ENCODE measurements at regions not wholly inside any gene's neighbourhood (a gene's known extent, or its start where the extent isn't known, plus 50 kb on each side); places are given as distances from the start of the nearest gene placed in this dataset.
"Not testable (repeated sequence)": the region's sequence is repeated elsewhere in the genome, so short reads cannot be mapped to it uniquely, and the experiment has no call there.

DNA sequence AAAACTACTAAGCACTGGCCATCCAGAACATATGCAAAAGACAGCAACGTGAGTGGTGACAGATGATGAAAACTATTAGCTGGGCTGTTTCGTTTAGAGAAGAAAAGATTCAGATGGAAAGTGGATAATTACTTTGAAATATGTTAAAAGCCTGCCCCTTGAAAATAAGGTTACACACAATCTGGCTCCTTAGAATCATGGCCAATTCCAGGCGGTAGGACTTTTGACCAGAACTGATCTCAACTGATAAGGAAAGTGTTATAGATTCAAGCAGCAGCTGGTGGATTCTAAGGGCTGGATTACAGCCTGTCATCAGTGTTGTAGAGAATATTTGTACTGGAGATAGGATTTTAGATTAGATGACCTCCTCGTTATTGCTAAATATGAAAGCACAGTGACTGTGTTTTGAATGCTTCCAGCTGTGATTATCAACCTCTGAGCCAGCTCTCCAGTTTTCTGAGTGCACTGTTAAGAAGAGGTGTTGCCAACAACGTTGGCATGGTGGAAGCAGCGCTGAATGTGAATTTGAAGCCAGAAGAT lies 75.1 kb downstream of the KBTBD2 start:
- not testable (repeated sequence) for DNase-seq

DNA sequence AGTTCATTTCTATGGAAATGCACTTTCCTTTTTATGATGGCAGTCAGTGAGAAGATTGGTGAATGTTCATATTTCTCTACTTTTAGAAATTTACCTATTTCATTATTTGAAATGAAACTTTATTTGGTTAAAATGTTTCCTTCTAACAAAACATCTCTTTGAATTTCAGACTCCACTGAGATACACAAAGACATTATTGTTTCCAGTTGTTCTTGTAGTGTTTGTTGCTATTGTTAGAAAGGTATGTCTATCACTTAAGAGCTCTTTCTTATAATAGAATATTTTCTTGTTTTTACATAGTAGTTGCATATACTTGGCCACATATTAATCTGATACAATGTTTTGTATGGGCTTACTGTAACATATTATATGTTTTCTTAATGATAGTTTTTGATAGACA lies 76.8 kb downstream of the KBTBD2 start:
- DNase-seq: not testable (repeated sequence)

DNA sequence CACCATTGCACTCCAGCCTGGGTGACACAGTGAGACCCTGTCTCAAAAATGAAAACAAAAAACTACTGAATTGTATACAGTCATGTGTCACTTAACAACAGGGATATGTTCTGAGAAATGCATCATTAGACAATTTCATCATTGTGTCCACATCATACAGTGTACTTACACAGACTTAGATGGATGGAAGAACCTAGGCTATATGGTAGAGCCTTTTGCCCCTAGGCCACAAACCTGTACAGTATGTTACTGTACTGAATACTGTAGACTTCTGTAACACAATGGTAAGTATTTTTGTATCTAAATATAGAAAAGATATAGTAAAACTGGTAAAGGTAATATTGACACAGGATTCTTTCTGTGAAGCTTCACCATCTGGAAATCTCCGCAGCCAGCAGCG lies 81.7 kb downstream of the KBTBD2 start:
- DNase-seq: no peak

DNA sequence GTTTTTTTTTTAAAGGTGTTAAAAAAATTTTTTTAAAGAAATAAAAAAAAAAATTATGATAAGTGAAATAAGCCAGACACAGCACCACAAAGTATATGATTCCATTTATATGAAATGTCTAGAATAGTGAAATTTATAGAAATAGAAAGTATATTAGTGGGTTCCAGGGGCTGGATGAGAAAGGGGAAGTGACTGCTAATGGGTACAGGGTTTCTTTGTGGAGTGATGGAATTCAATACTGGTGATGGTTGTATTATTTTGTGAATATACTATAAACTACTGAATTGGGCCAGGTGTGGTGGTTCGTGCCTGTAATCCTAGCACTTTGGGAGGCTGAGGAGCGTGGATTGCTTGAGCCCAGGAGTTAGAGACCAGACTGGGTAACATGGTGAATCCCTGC lies 82.2 kb downstream of the KBTBD2 start:
- no peak for DNase-seq

DNA sequence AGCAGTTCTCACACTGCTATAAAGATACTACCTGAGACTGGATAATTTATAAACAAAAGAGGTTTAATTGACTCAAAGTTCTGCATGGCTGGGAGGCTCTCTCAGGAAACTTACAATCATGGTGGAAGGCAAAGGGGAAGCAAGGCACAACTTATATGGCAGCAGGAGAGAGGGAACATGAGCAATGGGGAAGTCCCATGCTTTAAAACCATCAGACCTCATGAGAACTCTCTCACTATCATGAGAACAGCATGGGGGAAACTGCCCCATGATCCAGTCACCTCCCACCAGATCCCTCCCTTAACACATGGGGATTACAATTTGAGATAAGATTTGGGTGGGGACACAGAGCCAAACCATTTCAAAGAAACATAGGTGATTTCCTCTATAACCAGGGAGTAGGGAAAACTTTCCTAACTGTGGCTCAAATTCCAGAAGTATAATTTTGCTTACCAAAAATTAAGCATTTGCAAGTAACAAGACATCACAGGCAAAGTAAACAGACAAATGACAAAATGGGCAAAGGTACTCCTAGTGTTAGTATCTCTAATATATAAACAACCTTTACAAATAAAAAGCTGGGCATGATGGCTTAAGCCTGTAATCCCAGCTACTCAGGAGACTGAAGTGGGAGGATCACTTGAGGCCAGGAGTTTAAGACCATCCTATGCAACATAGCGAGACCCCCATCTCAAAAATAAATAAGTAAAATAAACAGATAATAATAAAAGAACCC lies 88.0 kb downstream of the KBTBD2 start:
- no peak for DNase-seq

DNA sequence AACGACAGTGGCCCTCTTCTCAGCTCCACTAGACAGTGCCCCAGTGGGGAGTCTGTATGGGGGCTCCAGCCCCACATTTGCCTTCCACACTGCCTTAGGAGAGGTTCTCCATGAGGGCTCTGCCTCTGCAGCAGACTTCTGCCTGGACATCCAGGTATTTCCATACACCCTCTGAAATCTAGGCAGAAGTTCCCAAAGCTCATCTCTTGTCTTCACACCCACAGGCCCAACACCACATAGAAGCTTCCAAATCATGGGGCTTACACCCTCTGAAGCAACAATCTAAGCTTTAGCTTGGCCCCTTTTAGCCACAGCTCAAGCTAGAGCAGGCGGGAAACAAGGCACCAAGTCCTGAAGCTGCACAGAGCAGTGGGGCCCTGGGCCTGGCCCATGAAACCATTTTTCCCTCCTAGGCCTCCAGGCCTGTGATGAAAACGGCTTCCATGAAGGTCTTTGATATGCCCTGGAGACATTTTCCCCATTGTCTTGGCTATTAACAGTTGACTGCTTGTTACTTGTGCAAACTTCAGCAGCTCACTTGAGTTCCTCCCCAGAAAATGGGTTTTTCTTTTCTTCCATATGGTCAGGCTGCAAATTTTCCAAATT lies 89.2 kb downstream of the KBTBD2 start:
- no peak for DNase-seq

DNA sequence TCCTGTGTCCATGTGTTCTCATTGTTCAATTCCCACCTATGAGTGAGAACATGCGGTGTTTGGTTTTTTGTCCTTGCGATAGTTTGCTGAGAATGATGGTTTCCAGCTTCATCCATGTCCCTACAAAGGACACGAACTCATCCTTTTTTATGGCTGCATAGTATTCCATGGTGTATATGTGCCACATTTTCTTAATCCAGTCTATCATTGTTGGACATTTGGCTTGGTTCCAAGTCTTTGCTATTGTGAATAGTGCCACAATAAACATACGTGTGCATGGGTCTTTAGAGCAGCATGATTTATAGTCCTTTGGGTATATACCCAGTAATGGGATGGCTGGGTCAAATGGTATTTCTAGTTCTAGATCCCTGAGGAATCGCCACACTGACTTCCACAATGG lies 98.5 kb downstream of the KBTBD2 start:
- not testable (repeated sequence) for DNase-seq

DNA sequence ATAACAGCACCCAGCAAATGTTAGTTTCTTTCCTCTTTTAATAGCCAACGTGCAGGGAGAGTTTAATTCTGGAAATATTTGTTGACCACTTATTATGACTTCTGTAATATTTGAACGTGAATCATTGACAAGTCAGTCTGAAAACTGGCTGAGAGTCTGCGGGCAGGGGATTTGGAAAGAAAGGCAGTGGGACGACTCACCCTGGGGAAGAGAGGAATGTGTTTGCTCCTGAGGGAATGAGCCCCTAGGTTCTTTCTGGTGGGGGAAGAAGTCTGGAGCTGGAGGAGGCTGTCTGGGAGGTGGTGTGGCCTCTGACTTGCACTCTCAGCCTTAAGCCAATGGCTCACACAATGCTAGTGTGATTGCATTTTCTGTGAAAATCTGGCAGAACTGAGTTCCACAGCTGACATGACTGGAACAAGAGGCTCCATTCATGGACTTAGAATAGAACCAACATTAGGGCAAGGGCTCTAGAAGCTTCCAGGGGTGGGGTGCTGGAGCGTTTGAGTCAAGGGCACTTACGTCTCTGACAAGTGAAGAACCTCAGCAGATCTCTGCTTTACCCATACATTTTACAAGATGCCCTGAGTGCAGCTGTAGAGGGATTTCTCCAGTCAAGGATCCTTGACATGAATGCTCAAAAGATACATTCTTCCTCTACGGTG lies 100.7 kb downstream of the KBTBD2 start:
- DNase-seq: not testable (repeated sequence)

DNA sequence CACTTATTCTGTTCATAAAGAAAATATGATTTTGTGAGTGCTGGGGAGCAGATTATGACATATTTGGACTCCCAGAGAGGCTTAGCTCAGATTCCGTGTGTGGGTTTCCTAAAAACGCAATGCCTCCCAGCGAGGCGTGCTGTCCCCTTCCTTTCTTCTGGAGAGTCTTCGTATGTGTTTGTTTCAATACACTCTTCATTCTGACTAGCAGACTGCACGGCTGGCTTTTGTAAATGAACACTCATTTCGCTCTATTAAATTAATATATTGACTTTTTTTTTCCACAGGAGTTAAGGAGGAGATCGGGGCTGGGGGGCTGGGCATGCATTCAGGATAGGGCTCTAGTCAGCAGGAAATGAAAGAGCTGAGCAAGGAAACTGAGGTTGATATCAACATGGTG lies 102.3 kb downstream of the KBTBD2 start:
- DNase-seq: not testable (repeated sequence)

DNA sequence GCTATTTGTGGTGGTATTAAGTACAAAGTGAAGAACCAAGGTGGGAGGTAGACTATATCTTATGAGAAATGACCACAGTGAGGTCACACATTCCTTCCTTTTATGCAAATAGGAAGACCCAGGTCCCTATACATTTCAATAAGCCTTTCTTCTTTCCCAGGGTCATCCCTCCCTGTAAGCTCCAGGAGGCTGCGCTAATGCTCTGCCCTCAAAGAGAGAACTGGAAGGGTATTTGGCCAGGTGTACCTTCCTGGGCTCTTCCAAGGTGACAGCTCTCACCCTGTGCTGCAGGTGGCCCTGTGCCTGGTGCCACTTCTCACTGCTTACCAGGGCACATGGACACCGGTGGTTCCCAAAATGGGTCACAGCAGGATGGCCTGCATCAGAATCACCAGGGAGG lies 103.4 kb downstream of the KBTBD2 start:
- DNase-seq: not testable (repeated sequence)

DNA sequence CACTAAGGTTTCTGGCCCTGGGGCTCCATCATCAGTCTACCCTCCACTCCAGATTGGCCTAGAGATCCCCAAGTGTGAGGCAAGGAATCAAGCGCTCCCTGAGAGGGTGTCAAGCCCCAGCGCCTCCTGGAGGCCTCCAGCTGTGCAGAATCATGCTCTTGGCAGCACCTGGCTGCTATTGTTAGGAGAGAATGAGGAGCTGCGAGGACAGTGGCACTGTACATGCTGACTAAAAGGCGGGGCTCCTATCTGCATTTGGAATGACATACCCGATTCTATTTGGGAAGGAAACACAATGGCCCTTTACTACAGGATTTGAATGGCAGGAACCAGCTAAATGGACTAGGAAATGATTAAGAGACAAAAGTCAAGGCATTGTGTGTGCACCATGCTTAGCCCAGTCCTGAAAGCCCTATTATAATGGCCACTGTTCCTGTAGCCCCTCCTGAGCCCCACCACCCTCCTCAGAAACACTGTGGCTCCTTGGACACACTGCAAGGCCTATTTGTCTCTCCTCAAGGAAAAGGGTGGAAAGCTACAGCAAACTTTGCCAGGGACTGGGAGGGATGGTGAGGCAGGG lies 106.1 kb downstream of the KBTBD2 start:
- not testable (repeated sequence) for DNase-seq

DNA sequence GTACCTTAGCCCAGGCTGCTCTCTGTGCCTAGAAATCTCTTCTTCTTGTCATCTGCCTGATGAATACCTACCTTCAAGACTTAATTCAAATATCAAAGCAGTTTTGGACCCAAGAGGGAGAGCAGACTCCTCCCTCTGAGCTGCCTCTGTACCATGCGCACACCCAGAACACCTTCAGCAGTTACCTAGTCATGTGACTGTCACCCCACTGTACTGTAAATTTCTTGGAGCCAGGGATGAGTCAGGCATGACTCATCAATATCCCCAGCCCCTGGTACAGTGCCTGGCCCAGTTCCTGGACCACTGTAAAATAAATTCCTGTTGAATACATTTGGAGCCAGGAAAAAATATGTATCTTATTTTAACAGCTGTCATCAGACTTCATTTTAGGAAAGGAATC lies 111.7 kb downstream of the KBTBD2 start:
- not testable (repeated sequence) for DNase-seq

DNA sequence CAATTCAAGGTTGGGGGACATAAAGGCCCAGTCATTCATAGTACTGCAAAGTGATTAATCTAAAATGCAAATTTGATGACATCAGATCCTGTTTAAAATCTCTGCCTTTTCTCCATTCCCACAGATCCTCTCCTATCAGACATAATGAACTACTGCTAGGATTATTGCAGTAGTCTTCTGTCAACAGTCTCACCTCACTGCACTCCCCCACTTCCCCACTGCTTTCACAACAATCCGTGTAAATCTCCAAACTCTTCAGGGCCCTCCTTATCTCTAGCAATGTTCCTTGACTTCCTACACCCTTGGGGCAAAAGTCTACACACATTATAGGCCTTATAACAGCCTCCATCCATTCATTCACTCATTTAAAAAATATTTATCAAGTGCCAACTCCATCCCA lies 112.4 kb downstream of the KBTBD2 start:
- no peak for DNase-seq

DNA sequence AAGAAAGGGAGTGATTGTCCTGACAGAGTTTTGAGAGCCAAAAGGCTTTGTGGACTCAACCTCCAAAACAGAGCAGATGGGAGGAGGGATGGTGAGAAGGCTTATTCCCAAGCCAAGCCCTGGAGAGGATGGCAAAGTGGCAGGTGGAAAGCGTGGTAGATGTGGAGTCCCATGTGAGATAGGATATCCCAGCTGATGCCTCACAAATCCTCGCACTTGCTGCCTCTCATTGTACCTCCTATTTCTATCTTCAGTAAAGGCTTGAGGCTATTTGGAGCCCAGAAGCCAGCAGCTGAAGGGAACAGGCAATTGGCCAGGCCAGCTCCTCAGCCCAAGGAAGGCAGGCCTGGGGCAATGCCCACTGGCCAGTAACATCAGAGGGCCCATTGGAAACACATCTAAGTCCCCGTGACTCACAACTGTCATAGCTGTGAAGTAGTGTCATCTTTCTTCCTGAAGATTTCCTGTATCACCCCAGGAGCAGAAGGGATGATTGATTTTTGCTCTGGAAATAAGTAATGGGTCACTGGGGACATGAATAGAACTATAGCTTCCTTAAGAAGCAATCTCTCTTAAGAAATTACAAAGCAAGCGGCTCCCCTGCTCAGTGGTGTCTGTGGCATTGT lies 114.4 kb downstream of the KBTBD2 start:
- not testable (repeated sequence) for DNase-seq

DNA sequence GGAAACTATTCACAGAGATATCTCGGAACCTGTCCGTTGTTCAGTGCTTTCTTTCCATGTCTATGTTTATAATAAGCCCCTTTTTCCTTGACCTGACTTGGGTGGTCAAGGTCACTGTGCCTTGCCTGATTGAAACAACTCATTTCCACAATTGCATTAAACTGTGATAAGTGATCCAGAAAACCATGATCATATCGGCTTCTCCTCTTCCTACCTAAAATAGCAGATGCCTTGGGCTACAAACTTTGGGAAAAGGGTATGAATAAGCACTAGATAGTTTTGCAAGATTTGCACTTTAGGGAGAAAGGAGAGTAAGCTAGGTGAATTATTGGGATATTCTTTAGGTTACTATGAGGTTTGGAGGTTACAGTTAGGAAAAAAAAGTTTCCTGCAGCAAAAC lies 115.2 kb downstream of the KBTBD2 start:
- not testable (repeated sequence) for DNase-seq

DNA sequence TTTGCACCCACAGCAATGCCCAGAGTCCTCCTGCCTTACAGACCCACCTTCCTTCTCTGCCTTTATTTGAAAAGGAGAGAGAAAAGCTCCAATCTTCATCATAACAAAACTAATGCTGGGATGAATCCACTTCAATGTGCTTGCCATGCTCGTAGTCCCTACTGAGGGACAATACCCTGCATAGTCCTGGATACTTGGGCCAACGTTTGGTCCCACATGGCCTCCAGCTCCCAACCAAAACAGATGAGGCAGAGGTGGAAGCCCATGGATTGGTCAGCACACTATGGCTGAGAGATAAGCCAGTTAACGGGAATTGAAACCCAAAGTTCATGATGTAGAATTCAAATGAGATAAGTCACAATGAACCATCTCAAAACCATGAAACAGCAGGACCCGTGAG lies 115.8 kb downstream of the KBTBD2 start:
- not testable (repeated sequence) for DNase-seq

DNA sequence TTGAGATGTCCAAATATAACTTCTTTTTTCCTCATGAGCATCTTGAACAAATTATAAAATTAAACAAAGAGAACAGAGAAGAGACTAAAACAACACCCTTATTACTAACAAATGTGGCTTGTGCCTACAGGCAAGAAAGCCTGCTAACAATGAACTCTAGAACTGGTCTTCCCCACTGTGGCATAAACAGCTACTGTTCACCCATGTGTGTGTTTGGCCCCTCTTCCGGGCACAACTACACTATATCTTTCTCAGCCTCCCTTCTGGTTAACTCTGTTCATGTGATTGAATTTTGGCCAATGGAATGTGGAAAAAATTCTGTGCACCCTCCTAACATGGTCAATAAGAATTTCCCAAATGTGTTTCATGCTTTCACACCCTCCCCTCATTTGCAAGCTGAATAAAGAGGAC lies 117.0 kb downstream of the KBTBD2 start:
- no peak for DNase-seq

DNA sequence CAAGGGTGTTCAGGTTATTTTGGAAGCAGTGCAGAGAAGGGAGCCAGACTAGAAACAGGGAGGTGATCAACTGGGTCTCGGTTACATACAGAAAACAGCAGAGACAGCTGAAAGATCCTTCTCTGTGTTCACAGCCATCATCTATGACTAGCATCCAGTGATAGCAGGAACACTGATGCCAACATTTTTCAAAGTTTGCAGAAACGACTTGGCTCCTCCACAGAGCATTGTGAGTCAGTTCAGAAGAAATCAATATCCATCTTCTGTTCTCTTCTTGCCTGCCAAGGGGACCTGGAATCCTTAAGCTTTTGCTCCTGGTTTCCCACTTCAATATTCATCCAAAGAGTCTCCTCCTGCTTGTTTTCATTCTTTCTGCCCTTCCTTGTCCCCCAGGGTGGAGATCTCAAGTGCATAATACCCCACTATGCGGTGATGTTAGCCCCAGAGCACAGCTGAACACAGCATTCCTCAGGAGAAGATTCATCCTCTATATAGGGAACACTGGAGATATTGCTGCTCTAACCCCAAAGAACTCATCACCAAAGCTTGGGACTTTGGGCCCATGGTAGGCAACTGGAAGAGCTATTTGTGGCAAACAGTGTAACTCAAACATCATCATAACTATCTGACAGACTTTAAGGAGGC lies 122.6 kb downstream of the KBTBD2 start:
- not testable (repeated sequence) for DNase-seq

DNA sequence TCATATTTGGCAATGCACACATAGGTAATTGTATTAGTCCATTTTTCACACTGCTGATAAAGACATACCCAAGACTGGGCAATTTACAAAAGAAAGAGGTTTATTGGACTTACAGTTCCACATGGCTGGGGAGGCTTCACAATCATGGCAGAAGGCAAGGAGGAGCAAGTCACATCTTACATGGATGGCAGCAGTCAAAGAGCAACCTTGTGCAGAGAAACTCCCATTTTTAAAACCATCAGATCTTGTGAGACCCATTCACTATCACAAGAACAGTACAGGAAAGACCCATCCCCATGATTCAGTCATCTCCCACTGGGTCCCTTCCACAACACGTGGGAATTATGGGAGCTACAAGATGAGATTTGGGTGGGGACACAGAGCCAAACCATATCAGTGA lies 123.2 kb downstream of the KBTBD2 start:
- DNase-seq: not testable (repeated sequence)

DNA sequence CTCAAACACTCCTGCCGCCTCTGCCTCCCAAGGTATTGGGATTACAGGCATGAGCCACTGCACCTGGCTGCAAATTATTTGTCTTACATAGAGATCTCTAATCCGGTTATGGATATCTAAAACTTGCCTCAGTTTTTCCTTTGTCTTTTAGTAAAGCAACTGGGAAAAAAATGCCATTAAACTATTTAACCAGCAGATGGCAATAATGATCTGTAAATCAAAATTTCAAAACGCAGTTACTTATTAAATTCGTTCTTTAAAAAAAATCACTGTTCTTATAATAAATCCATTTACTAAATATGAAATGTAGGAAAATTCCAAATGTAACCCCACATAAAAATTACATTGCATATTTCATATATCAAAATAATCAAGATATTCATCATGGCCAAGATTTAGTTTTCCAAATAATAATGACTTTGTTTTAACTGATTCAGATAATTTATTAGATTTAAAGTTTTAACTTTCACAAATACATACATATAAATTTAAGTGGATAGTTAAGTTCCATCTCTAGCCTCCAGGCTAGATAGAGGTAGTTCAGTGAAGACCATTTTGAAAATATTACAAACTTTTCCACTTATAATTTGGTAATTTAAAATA lies 125.8 kb downstream of the KBTBD2 start:
- DNase-seq: not testable (repeated sequence)

DNA sequence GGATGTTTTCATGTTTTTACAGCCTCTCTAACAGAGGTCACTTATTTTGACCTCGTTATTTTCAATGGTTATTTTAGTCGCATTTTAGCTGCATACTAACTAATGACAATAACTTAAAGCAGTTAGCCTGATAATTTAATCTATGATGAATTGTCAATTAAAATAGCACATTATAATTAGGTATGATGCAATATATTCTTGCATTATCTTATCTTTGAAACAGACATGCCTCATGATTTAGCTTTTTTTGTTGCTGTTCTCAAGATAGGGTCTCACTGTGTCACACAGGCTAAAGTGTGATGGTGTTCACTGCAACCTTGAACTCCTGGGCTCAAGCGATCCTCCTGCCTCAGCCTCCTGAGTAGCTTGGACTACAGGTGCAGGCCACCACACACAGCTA lies 126.4 kb downstream of the KBTBD2 start:
- no peak for DNase-seq

DNA sequence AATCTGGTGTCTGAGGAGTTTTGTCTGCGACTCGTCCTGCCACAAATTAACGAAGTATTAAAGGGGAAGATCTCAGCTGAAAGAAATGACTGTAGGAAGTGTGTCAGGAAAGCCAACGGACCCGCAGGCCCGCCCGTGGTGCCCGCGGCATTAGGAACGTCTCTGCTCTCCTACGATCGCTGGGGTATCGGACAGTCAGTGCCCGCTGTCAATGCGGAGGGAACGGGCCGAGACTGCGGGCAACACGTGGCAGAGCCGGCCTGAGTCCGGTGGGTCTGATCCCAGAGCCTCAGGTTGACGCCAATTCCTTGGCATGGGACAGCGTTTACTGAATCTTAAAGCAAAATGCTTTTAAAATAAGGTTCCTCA lies 128.7 kb downstream of the KBTBD2 start:
- DNase-seq: no peak
